HG03095 (cell line): ENCODE measurements at regions not wholly inside any gene's neighbourhood (a gene's known extent, or its start where the extent isn't known, plus 50 kb on each side); places are given as distances from the start of the nearest gene placed in this dataset.

Experiments used
- ATAC-seq: cut with Tn5 transposase; IDR thresholded peaks from one replicate; pipeline ENCODE4 v1.9.1; 2021; ENCODE audit warnings: moderate library complexity; ENCODE audit not compliant: unreplicated experiment

DNA sequence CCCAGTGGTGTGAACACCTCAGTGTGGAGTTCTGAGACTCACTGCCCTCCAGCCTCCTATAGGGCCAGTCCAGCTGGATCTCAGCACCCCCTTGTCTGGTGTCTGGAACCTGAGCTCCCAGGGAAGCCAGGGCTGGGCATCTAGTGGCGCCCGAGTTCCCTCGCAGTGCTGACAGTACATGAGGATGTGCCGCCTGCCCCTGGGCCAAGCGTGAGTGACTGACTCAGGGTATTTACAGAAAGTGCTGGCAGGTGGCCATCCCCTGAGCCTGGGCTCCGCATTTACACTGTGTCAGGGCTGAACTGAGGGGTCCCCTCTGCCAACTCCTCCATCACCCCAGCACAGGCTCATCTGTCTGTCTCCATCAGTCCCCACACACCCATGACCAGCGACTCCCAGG is 185.3 kb downstream of the BRD1 start:
- ATAC-seq: no peak

DNA sequence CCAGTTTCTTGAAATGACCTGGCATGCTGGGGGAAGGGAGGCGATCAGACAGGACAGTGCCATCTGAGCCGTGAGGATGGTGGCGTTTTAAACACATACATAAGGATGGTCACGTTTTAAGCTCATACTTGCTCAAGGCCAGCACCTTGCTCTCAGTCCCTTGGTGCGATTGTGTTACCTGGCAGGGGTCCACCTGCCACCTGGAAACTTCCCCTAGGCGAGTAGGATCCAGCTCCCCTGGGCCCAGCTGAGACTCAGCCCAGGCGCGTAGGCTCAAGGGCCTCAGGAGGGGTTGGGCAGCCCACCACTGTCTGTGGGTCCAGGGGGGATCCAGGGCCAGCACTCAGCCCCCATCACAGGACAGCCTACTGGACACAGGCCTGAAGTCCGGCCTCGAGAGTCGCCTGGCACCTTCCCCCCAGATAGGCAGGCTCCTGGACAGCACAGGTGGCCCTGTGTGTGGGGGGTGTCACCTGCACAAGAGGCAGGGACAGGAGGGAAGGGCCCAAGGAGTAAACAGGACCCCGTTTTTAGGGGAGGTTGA is 185.8 kb downstream of the BRD1 start:
- ATAC-seq: no peak

DNA sequence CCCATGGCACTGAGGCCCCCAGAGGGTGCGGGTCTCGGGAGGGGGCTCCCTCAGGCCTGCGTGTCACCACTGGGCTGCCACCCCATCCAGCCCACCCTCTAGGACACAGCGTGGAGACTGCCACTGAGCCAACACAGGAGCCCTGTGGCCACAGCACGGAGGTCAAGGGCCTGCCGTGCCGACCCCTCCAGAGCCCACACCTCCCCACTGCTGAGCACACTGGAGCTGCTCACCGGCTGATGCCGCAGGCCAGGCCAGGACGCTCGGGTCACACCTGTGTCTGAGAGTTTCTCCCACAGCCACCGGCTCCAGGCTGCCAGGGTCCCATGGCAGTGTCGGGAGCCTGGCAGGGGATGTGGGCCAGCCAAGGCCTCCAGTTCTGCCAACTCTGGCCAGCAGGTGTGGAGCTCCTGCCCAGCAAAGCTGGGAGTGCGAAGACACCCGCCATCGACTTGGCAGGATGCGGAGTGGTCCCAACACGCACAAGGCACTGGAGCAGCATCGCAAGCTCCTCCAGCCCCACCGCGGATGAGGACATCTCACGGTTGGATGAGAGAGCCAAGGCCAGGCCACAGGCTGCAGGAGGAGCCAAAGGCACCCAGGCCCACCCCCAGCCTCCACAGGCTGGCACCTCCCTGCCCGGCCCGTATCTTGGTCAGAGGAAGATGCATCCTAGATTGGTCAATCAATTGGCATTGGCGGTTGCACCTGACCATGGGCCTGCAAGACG is 187.1 kb downstream of the BRD1 start:
- no peak for ATAC-seq

DNA sequence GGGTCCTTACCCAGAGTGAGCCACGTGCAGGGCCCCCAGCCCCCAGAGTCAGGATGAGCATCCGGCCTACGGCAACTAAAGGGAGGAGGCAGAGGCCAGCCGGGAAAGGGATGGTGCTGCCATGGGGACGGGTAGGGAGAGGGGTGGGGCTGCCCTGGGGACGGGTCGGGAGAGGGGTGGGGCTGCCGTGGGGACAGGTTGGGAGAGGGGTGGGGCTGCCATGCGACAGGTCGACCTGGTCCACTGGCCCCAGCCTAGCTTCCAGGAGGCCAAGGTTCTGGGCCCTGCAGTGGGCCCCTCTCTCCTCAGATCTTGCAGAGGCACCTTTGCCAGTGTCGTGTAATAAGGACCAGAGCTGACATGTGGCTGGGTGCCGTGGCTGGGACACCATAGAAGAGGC is 187.7 kb downstream of the BRD1 start:
- ATAC-seq: no peak

DNA sequence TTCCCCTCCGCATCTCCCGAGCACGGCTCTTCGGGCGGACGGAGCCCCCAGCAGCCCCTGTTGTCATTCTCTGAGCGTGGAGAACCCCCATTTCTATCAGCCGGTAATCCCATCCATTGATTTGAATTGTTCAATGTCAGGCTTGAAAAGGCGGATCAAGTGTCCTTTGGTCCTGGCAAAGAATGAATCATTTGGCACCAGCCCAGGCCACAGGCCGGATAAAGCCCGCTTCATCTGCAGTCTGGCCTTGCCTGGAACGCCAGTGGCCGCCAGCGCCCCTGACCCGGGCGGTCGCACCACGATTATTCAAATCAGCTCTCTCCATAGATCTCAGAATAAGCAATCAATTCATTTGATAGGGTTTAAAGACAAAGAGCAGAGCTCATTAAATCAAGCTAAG is 188.9 kb downstream of the BRD1 start:
- ATAC-seq: no peak

DNA sequence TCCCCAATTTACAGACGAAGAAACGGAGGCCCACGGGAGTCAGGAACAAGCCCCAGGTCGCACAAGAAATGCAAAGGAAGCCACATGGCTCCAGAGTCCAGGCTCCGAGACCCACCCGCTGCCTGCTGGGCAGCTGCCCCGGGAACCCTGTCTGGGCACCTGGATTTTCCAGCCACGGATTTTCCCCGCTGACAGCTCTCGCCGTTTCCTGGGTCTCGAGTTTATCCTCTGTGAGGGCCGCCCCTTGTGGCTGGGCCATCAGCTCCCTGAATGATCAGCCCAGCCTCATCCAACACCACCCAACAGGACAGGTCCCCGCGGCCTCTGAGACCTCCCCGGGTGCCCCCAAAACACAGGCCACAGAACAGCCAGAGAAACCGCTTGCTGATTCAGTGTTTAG is 189.7 kb downstream of the BRD1 start:
- ATAC-seq: no peak

DNA sequence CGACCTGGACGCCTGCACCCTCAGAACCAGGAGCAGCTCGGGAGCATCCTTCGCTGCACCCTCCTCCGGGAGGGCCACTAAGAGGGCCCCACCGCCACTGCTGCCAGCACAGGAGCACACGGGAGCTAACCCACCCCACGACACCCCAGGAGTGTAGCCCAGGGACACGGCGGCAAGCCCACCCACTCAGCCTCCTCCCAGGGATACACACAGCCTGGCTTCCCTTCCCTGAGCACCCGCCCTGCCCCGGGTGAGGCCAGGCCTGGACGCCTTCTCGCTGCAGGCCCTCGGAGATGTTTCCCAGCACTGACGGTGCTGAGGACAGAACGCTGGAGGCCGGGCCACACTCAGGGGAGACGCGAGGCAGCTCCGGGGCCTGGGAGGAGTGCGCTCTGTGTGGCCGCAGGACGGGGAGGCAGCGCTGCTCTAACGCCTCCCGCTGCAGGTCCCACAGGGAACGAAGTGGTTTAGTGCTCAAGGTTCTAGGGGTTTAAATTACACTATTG is 190.4 kb downstream of the BRD1 start:
- no peak for ATAC-seq

DNA sequence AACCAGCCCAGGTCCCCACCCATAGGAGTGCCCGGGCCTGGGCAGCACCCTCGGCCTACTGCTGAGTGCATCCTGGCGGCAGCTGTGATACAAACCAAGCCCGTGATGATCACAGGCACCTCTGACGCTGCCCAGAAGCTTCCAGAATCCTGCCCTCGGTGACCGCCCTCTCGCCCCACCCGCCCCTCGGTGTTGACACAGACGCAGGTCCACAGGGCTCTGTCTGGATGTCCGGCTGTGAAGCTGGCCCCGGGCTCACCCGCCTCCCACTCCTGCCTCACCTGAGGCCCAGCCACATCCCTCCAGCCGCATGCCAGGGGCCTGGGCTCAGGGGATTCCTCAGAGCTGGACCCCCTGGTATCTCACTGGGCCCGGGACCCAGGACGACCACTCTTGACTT is 191.0 kb downstream of the BRD1 start:
- ATAC-seq: no peak

DNA sequence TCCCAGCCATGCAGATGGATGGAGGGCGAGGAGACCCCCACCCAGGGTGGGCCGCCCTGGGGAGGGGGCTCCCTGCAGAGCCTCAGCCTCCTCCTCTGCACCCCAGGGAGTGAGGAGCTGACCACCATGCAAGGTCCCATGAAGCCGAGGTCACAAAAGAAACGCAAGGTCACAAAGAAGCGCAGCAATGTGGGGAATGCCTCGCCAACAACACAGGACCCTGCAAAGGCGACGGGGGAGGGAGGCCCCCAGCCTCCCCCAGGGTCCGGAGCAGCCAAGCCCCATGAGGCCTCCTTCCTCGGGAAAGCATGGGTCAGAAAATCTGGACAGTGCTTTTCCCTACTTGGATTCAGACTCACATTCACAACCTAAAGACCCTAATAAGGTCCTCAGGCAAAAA is 191.5 kb downstream of the BRD1 start:
- ATAC-seq: no peak

DNA sequence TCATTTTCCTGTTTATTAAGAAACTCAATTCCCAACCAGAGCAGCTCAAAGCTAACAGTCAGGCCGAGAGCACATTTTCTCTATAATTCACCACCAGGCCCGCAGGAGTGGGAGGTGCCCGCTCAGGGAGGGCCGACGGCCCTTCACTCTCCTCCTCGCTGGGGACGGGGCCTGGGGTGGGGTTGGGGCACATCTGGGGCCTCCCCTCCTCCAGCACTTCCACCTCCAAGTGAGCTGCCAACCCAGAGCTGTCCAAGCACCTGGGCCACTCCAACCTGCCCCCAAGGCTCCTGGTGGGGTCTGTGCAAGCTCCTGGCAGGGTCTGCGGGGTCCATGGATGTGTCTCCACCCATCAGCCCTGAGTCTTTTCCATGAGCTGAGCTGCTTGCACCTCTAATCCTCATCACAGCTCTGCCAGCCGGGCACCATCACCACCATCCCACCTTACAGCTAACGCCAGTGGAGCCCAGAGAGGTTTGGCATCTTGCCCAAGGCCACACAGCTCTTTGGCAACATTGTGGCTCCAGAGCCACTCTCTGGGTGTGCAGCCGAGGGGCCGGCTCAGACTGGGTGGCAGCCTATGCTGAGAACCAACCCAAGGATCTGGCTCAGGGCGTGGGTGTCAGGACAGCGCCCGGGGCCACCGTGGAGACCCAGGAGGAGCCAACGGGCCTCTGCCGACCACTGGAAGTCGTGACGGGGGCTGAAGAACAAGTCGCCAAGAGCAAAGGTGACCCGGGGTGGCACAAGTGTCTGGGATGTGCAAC is 193.5 kb downstream of the BRD1 start:
- no peak for ATAC-seq

DNA sequence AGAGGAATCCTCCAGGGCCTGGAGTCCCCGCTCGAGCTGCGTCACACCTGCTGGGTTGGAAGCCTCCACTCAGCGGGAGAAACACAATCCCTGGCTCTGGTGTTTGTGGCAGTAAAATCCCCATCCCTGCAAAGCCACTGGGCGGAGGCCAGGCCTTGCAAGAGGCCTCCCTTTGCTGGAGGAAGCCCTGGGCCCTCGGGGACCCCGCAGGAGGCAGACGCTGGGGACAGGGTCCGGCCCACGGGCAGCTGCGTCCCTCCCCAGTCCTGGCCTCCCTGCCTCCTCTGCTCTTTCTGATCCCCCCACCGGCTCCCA is 194.7 kb downstream of the BRD1 start:
- no peak for ATAC-seq

DNA sequence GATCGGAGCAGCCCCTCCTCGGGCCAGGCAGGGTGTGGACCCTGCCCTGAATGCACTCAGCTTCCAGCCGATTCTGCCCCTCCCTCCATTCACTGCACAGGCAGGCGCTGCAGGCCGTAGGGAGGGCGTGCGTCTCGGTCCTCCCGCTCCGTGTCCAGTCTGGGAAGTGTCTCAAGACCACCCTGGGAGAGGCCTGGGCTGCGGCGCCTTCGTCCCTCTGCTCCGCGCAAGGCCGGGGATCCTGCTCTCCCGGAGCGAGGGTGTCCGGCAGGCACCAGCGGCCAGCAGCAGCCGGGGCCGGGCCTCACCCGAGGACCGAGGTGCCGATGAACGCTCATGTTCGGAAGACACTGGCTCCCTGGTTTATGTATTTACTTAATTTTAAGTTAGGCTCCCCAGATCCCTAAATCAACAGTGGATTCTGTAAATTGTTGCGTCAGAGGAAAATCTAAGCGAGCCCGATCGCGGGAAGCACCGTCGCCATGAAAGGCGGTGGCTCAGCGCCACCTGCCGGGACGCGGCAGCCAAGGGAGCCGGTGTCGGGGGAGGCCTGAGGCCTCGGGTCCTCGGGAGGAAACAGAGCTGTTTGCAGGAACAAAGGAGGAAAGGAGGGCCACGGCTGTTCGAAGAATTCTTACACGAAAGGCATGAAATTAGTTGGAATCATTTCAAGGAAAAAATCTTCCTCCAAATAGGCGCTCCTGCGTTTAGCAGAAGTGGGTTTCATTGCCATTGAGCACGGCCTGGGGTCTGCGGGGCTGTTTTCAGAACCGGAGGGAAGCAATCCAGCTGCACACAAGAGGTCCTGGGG is 195.3 kb downstream of the BRD1 start:
- no peak for ATAC-seq

DNA sequence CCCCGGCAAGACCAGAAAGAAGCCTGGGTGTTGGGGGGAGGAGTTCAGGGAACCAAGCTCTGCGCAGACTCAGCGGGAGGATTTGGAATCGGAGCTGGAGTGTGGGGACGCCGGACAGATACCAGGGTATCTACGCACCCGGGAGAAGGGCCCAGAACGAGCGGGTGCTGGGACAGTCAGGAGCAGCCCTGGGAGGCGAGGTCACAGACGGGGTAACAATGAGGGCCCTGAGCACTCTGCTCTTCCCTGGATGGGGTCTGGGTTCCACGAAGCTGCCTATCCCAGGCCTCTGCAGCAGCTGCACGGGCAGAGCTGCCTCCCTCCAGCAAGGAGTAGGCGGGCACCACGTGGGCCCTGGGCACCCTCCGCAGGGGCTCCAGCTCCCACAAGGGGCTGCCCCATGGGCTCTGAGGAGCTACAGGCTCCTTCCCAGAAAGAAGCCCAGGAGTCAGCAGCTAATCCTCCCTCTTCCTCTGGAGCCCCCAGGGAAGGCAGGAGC is 197.2 kb downstream of the BRD1 start:
- no peak for ATAC-seq

DNA sequence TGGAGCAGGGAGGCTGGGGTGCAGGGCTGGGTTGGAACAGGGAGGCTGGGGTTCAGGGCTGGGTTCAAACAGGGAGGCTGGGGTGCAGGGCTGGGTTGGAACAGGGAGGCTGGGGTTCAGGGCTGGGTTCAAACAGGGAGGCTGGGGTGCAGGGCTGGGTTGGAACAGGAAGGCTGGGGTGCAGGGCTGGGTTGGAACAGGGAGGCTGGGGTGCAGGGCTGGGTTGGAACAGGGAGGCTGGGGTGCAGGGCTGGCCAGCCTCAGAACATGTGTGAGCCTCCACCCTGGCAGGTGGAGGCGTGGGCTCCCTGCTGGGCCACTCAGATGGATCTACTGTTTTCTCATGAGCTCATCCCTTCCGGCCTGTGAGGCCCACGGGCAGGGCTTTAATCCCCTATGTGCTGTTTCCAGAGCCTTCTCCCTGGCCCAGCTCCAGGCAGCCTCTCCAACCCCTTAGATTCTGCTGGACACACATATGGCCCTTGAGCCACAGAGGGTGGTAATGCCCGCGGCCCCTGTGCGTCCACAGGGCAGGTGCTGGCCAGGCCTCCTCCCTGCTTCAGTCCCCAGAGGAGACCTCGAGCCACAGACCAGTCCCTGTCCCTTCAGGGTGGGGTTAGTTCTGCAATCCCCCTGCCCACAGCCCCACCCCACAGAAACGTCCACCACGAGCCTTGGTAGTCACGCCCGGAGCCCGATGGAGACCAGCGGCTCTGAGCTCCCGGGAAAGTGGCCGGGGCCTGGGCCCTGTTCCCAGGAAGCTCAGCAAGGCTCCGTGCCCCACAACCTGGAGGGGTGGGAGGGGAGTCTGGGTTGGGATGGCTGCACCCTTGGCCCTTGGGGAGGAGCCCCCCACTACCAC is 197.9 kb downstream of the BRD1 start:
- ATAC-seq: no peak

DNA sequence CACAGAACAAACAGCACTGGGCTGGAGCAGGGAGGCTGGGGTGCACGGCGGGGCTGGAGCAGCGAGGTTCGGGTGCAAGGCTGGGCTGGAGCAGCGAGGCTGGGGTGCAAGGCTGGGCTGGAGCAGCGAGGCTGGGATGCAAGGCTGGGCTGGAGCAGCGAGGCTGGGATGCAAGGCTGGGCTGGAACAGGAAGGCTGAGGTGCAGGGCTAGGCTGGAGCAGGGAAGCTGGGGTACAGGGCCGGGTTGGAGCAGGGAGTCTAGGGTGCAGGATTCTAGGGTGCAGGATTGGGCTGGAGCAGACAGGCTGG is 198.5 kb downstream of the BRD1 start:
- ATAC-seq: no peak

DNA sequence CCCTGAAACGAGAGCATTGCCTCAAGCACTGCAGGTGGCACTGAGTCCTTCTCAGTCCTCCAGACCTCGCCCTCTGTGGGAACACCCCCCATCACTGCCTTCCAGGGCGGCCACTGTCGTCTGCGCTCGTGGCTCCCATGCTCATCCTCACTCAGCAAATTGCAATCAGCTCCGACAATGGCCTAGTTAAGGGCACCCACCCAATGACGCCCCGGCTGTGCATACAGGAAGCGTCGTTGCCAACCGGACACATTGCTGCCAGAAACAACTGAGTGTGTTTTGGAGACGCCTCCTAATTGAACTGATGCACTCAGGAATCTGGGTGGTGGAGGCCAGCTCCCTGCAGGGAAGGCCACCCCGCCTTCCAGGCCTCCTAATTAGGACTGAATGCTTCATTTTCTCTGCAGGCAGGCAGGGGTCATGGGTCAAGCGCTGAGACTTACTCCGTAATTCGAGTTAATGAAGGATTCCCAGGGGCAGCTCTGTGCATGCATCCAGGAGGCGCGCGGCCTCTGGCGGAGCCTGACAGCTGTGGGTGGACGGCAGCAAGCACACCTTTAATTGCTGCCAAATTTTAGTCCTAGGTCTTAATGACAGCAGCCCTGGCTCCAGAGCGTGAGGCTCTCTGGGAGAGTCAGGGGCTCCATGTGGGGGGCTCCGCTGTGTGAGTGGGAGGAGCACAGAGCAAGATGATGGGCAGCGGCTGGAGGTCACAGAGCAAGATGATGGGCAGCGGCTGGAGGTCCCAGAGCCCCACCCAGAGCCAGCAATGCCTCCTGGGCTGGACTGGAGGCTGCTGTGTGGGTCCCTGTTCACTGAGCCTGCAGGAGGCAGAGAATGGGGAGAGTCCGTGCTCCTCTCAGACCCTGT is 199.0 kb downstream of the BRD1 start:
- ATAC-seq: no peak

DNA sequence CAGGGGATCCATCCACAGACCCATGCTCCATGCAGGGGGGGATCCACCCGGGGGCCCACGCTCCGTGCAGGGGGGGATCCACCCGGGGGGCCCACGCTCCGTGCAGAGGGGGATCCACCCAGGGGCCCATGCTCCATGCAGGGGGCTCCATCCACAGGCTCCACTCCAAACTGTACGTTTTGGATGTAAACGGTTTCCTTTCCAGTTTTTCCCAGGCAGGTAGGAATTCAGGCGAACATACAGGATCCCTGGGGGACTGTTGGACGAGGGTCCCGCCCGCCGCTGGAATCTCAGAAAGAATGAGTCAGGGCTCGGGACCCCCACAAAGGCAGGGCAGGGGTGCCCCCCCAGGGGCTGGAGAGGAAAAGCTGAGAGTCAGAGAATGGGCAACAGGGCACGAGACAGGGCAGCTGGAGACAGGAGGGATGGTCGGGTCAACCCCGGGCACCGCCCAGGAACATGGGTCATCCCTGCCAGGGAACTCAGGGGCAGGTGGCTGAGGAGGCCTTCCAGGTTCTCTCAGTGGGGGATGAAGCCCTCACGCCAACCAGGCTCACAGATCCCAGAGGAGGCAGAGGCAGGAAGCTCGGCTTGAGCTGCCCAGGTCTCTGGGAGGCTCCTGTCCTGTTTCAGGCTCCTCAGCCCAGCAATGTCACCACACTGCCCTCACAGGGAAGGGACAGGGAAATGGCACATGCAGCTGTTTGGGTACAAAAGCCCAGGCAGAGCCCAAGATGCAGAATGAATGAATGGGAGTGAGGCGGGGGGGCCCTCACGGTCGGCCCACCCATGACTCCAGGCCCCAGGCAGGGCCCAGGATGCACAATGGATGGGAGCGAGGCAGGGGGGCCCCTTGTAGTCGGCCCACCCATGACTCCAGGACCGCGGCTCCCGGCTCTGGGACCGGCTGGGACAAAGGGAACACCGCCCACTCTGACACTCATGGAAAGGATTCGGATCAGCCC is 200.2 kb downstream of the BRD1 start:
- ATAC-seq: no peak
